Right lobe of liver (tissue), 4 donors: ENCODE measurements at regions not wholly inside any gene's neighbourhood (a gene's known extent, or its start where the extent isn't known, plus 50 kb on each side); places are given as distances from the start of the nearest gene placed in this dataset.

Experiments
- POLR2A ChIP-seq: fragments of 450-650 bp; IDR thresholded peaks from one replicate; pipeline ENCODE4 v1.6.1; 2017; ENCODE audit warnings: antibody characterized with exemption, mild to moderate bottlenecking
- TF ChIP-seq, protein P1 (sequence below), 4 donors: fragments of 200-600 bp in 3 of 4; fragments of 450-650 bp in 1 of 4; IDR thresholded peaks; one replicate each; pipeline versions ENCODE4 v1.5.1 to v1.8.0; 2016 to 2022; ENCODE audit warnings: antibody characterized with exemption in 4 of 4, mild to moderate bottlenecking in 2 of 4
- donor health status: DM: no; HTN: no; CAD: no.
- donor health status: DM: no; HTN: no; CAD: no.
- donor health status: DM: no; HTN: yes; CAD: no.

DNA sequence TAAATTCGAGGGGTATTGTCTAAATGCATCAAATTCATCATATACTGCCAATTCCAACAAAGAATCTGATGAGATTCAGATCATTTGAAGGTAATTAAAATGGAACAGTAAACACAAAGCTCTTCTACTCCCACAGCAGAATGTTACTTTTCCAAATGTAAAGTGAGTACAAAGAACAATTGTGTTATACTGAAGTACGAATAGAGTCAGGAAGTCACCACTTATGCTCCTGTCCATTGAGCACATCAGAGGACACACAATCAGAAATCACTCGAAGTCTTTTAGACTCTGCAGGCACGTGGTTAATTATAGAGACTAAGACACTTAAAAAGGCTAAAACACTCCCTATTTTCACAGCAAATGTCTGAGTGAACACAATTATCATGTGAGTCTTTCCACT is 388.5 kb upstream of the MIS18BP1 start:
- TF ChIP-seq POLR2A: no peak
- TF ChIP-seq, protein P1, sequence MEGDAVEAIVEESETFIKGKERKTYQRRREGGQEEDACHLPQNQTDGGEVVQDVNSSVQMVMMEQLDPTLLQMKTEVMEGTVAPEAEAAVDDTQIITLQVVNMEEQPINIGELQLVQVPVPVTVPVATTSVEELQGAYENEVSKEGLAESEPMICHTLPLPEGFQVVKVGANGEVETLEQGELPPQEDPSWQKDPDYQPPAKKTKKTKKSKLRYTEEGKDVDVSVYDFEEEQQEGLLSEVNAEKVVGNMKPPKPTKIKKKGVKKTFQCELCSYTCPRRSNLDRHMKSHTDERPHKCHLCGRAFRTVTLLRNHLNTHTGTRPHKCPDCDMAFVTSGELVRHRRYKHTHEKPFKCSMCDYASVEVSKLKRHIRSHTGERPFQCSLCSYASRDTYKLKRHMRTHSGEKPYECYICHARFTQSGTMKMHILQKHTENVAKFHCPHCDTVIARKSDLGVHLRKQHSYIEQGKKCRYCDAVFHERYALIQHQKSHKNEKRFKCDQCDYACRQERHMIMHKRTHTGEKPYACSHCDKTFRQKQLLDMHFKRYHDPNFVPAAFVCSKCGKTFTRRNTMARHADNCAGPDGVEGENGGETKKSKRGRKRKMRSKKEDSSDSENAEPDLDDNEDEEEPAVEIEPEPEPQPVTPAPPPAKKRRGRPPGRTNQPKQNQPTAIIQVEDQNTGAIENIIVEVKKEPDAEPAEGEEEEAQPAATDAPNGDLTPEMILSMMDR (IDR thresholded peaks at IDR 0.05): no peak
